ELR (cell line): ENCODE measurements at regions not wholly inside any gene's neighbourhood (a gene's known extent, or its start where the extent isn't known, plus 50 kb on each side); places are given as distances from the start of the nearest gene placed in this dataset.

ENCODE experiments used
- DNase-seq: peaks from one replicate; pipeline ENCODE4 v3.0.0-alpha.2; 2015; ENCODE audit warnings: low read depth

DNA sequence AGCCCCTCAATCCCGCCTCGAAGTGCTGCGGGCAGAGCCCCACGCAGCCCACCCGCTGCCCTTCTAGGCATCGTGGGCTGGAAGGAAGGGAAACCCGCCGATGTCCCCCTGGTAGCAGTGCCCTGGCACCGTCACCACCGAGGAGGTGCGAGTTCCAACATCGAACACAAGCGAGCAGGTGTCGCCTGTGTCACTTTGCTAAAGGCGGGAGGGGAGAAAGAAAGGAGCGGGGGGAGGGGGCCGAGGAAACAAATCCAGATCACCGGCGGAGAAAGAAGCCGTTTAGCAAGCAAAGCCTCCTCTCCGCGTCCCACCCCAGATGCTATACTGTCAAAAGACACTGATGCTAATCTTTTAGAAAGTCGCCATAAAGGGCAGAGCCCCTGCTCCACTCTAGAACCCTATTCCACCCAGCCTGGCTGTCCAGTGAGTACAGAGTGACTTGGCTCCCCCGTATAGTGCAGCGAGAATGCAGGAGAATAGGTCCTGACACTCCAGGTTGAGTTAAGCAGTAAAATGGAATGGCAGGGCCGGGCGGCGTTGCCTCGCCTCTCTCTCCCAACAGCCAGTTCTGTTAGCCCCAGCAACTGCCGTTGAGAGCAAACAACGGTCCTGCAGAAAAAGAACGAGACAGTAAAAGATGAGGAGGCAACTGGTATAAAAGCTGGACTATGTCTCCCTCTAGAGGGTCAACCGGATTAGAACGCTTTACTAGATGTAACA lies 67.9 kb upstream of the USP15 start:
- peak; percentile 84 for DNase-seq

- no peak for DNase-seq
Observed at GRCh38 chr12:62192903-62193250, 67.3 kb upstream of the USP15 start.

GRCh38 chr12:62194031-62194430 lies 66.2 kb upstream of the USP15 start:
- DNase-seq, result no peak

- peak; percentile 15 for DNase-seq
Observed at GRCh38 chr12:62194616-62195015, 65.6 kb upstream of the USP15 start.

DNA sequence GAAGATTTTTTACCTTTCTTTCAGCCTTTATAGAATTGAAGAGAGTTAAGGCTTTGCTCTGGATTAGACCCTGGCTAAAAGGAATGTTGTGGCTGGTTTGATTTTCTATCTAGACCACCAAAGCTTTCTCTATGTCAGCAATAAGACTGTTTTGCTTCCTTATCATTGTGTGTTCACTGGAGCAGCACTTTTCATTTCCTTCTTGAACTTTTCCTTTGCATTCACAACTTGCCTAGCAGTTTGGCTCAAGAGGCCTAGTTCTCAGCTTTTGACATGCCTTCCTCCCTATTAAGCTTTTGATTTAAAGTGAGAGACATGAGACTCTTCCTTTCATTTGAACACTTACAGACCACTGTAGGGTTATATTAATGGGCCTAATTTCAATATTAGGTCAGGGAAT lies 64.1 kb upstream of the USP15 start:
- DNase-seq, result no peak

GRCh38 chr12:62202861-62203260 lies 57.3 kb upstream of the USP15 start:
- DNase-seq, result peak; percentile 7

DNA sequence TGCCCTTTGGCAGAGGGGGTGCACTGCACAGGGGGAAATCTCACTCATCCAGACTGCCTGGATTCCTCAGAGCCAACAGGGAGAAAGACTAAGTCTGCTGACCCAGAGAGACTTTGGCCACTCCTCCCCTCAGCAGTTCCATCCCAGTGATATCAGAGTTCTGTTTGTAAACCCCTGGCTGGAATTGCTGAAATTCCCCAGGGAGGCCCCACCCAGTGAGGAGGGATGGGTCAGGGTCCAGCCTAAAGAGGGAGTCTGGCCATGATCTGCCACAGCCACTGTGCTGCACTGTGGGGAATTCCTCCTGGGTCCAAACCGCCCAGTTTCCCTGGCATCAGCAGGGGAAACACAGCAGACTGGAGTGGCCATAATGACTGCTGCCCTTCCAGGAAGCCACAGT lies 54.9 kb upstream of the USP15 start:
- no peak for DNase-seq

DNA sequence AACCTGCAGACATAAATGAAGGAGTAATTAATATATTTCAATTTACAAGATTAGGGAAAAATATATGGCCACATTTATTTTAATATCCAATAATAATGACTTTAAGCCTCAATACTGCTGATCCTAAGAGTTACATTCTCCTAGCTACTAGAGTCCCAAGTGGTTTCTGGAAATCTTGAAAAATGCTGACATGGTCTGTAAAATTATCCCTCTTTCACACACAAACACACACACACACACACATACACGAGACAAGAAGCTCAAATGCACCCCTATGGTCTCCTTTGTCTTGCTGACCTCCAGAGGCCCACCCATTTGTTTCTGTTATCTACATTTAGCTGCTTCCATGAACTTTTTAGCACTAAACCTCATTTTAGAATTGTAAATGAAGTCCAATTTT lies 53.0 kb upstream of the USP15 start:
- no peak for DNase-seq
